ENCODE measurements at regions not wholly inside any gene's neighbourhood (a gene's known extent, or its start where the extent isn't known, plus 50 kb on each side); places are given as distances from the start of the nearest gene placed in this dataset.

GRCh38 chr5:159490507-159490906, 160.2 kb upstream of the IL12B start:
- TF ChIP-seq POLR2A (IDR thresholded peaks at IDR 0.05; ENCODE audit: low read length) (no peak), GATA1 (IDR thresholded peaks at IDR 0.05; ENCODE audit: low read depth, low read length) (no peak)
